ENCODE measurements at regions not wholly inside any gene's neighbourhood (a gene's known extent, or its start where the extent isn't known, plus 50 kb on each side); places are given as distances from the start of the nearest gene placed in this dataset.
"Not testable (repeated sequence)": the region's sequence is repeated elsewhere in the genome, so short reads cannot be mapped to it uniquely, and the experiment has no call there.

DNA sequence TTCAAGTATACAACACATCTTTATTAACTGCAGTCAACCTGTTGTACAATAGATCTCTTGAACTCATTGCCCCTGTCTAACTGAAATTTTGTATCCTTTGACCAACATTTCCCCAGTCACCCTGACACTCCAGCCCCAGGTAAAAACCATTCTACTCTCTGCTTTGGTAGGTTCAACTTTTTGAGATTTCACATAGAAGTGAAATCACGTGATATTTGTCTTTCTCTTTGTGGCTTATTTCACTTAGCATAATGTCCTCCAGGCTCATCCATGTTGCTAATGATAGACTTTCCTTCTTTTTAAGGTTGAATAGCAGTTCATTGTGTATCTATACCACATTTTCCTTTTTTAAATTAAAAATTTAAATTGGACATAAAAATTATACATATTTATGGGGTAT lies 126.5 kb upstream of the MAN2A1 start:
- H3K4me3 ChIP-seq (ENCODE audit: control insufficient read depth, low read depth, low read length), result no peak overlapping the region
- no peak for DNase-seq (ENCODE audit: low read depth)
- no peak for TF ChIP-seq CTCF (IDR thresholded peaks at IDR 0.05; ENCODE audit: control insufficient read depth, insufficient read depth, low read depth, low read length, missing control alignments)

- H3K4me3 ChIP-seq (ENCODE audit: control insufficient read depth, low read depth, low read length), result no peak overlapping the region
- no peak for DNase-seq (ENCODE audit: low read depth)
- TF ChIP-seq CTCF (IDR thresholded peaks at IDR 0.05; ENCODE audit: control insufficient read depth, insufficient read depth, low read depth, low read length, missing control alignments), result no peak
Observed at GRCh38 chr5:109562441-109562840, 127.3 kb upstream of the MAN2A1 start.

DNA sequence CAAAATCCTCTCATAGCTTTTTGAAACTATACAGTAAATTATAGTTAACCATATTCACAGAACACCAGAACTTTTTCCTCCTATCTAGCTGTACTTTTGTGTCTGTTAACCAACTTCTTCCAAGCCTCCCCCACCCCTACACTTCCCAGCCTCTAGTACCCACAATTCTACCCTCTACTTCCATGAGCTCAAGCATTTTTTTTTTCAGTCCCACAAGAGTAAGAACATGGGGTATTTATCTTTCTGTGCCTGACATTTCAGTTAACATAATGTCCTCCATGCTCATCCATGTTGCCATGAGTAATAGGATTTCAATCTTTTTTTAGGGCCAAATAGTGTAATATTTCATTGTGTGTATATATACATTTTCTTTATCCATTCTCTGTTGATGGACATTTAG lies 128.3 kb upstream of the MAN2A1 start:
- no peak for DNase-seq (ENCODE audit: low read depth)
- no peak for TF ChIP-seq CTCF (IDR thresholded peaks at IDR 0.05; ENCODE audit: control insufficient read depth, insufficient read depth, low read depth, low read length, missing control alignments)
- no peak overlapping the region for H3K4me3 ChIP-seq (ENCODE audit: control insufficient read depth, low read depth, low read length)

- no peak overlapping the region for H3K4me3 ChIP-seq (ENCODE audit: control insufficient read depth, low read depth, low read length)
- no peak for DNase-seq (ENCODE audit: low read depth)
- no peak for TF ChIP-seq CTCF (IDR thresholded peaks at IDR 0.05; ENCODE audit: control insufficient read depth, insufficient read depth, low read depth, low read length, missing control alignments)
Observed at GRCh38 chr5:109560554-109560953, 129.2 kb upstream of the MAN2A1 start.

DNA sequence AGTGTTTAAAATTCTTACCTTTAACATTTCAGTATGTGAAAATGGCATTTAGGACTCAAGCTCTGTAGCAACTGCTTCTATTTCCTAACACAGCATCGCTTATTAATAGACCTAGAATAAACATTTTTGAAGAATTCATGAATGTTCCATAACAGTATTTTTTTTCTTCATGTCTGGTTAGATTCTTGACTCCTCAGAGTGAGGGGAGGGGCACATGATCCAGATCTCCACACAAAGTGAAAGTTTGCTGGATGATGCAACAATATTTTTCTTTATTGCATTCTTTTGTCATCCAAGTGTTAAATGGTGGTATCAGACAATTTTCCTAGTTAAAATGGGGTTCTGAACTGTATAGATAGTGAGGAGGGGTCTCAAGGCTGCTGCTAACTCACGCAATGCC lies 130.8 kb upstream of the MAN2A1 start:
- no peak for TF ChIP-seq CTCF (IDR thresholded peaks at IDR 0.05; ENCODE audit: control insufficient read depth, insufficient read depth, low read depth, low read length, missing control alignments)
- no peak for DNase-seq (ENCODE audit: low read depth)
- no peak overlapping the region for H3K4me3 ChIP-seq (ENCODE audit: control insufficient read depth, low read depth, low read length)

- TF ChIP-seq CTCF (IDR thresholded peaks at IDR 0.05; ENCODE audit: control insufficient read depth, insufficient read depth, low read depth, low read length, missing control alignments), result no peak
- H3K4me3 ChIP-seq (ENCODE audit: control insufficient read depth, low read depth, low read length), result no peak overlapping the region
- DNase-seq (ENCODE audit: low read depth), result no peak
Observed at GRCh38 chr5:109558364-109558763, 131.4 kb upstream of the MAN2A1 start.

DNA sequence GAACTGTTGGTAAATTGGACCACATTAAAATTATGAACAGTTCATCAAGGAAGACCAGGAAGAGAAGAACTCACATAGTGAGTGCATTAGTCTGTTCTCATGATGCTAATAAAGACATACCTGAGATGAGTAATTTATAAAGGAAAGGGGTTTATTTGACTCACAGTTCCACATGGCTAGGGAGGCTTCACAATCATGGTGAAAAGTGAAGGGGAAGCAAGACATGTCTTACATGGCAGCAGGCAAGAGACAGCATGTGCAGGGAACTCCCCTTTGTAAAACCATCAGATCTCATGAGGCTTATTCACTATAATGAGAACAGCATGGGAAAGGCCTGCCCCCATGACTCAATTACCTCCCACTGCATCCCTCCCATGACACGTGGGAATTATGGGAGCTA lies 135.9 kb upstream of the MAN2A1 start:
- no peak for TF ChIP-seq CTCF (IDR thresholded peaks at IDR 0.05; ENCODE audit: control insufficient read depth, insufficient read depth, low read depth, low read length, missing control alignments)
- DNase-seq (ENCODE audit: low read depth), result no peak
- no peak overlapping the region for H3K4me3 ChIP-seq (ENCODE audit: control insufficient read depth, low read depth, low read length)

- DNase-seq (ENCODE audit: low read depth); H3K4me3 ChIP-seq (ENCODE audit: control insufficient read depth, low read depth, low read length): not testable (repeated sequence)
Observed at GRCh38 chr5:109551234-109551633, 138.5 kb upstream of the MAN2A1 start.

Measured in AG09309 (cell line).